ENCODE measurements at regions not wholly inside any gene's neighbourhood (a gene's known extent, or its start where the extent isn't known, plus 50 kb on each side); places are given as distances from the start of the nearest gene placed in this dataset.

GRCh38 chr16:76176153-76176552 is 101.0 kb upstream of the CNTNAP4 start:
- no peaks in the 10 kb centered on the region for H3K36me3 ChIP-seq (ENCODE audit: control insufficient read depth in 2 of 2, extremely low read depth in 1 of 2, insufficient read depth in 2 of 2, low read length in 2 of 2)
- no peak overlapping the region for H3K27ac ChIP-seq (ENCODE audit: insufficient read depth, low read depth, low read length)
- H3K9me1 ChIP-seq (replicated peaks; ENCODE audit: control insufficient read depth, extremely low read depth, insufficient read depth, low read length): no peaks in the 10 kb centered on the region
- no TSS peak for BruUV-seq (replicated peaks)
- FAIRE-seq: no peak
- DNase-seq (ENCODE audit: low read depth, low spot score): no peak
- dilution Hi-C loops (cut with MboI; ENCODE audit: extremely low pct_ligation_motif_present, low sequenced_read_pairs) (no loop called here), intact Hi-C loops (cut with micrococcal nuclease) (no loop called here)
- POLR2A ChIA-PET: no interaction called here
- no peaks in the 10 kb centered on the region for H4K20me1 ChIP-seq (replicated peaks; ENCODE audit: control insufficient read depth, extremely low read depth, insufficient read depth, low read length)
- H3K4me3 ChIP-seq (replicated peaks in 1 of 3; ENCODE audit: insufficient read depth in 1 of 3, low read depth in 1 of 3, low read length in 3 of 3): no peak overlapping the region
- no peak overlapping the region for H3K9ac ChIP-seq (replicated peaks; ENCODE audit: extremely low read depth, insufficient read depth, low read length)
- no peak overlapping the region for H3K4me2 ChIP-seq (ENCODE audit: insufficient read depth, low read length)
- H3K9me3 ChIP-seq (replicated peaks; ENCODE audit: control insufficient read depth, insufficient read depth, low read length): no peaks in the 10 kb centered on the region
- no peaks in the 10 kb centered on the region for H3K79me2 ChIP-seq (ENCODE audit: control insufficient read depth, insufficient read depth, low read length)
- H3K27me3 ChIP-seq (ENCODE audit: control insufficient read depth in 2 of 2, insufficient read depth in 2 of 2, low read length in 2 of 2): no peaks in the 10 kb centered on the region
- no peaks in the 10 kb centered on the region for H3K4me1 ChIP-seq (ENCODE audit: control insufficient read depth, extremely low read depth, insufficient read depth, low read length)
- CTCF ChIA-PET: no interaction called here
- TF ChIP-seq MYC (IDR thresholded peaks at IDR 0.05; ENCODE audit: low read depth, low read length) (no peak), GATA2 (IDR thresholded peaks at IDR 0.05; ENCODE audit: insufficient read depth, insufficient read length, low read depth, low read length) (no peak), POLR2AphosphoS5 (IDR thresholded peaks at IDR 0.05; ENCODE audit: insufficient read depth, low read depth, low read length) (no peak), POLR2A (IDR thresholded peaks at IDR 0.05; ENCODE audit: low read depth, low read length) (no peak)
- no peak overlapping the region for H2AFZ ChIP-seq (ENCODE audit: low read depth, low read length)

GRCh38 chr16:76176616-76177015 is 100.6 kb upstream of the CNTNAP4 start:
- intact Hi-C loops (cut with micrococcal nuclease) (no loop called here), dilution Hi-C loops (cut with MboI; ENCODE audit: extremely low pct_ligation_motif_present, low sequenced_read_pairs) (no loop called here)
- Histone ChIP-seq H3K27me3 (ENCODE audit: control insufficient read depth in 2 of 2, insufficient read depth in 2 of 2, low read length in 2 of 2) (no peaks in the 10 kb centered on the region), H3K4me1 (ENCODE audit: control insufficient read depth, extremely low read depth, insufficient read depth, low read length) (no peaks in the 10 kb centered on the region), H3K9me1 (replicated peaks; ENCODE audit: control insufficient read depth, extremely low read depth, insufficient read depth, low read length) (no peaks in the 10 kb centered on the region), H2AFZ (ENCODE audit: low read depth, low read length) (no peak overlapping the region), H3K36me3 (ENCODE audit: control insufficient read depth in 2 of 2, extremely low read depth in 1 of 2, insufficient read depth in 2 of 2, low read length in 2 of 2) (no peaks in the 10 kb centered on the region), H3K9me3 (replicated peaks; ENCODE audit: control insufficient read depth, insufficient read depth, low read length) (no peaks in the 10 kb centered on the region), H3K79me2 (ENCODE audit: control insufficient read depth, insufficient read depth, low read length) (no peaks in the 10 kb centered on the region), H3K27ac (ENCODE audit: insufficient read depth, low read depth, low read length) (no peak overlapping the region), H3K4me2 (ENCODE audit: insufficient read depth, low read length) (no peak overlapping the region), H3K4me3 (replicated peaks in 1 of 3; ENCODE audit: insufficient read depth in 1 of 3, low read depth in 1 of 3, low read length in 3 of 3) (no peak overlapping the region), H3K9ac (replicated peaks; ENCODE audit: extremely low read depth, insufficient read depth, low read length) (no peak overlapping the region), H4K20me1 (replicated peaks; ENCODE audit: control insufficient read depth, extremely low read depth, insufficient read depth, low read length) (no peaks in the 10 kb centered on the region)
- POLR2A ChIA-PET: no interaction called here
- CTCF ChIA-PET: no interaction called here
- no peak for DNase-seq (ENCODE audit: low read depth, low spot score)
- TF ChIP-seq GATA2 (IDR thresholded peaks at IDR 0.05; ENCODE audit: insufficient read depth, insufficient read length, low read depth, low read length) (no peak), EZH2 (IDR thresholded peaks at IDR 0.05; ENCODE audit: borderline replicate concordance, low read depth, low read length, severe bottlenecking) (no peak), JUN (IDR thresholded peaks at IDR 0.05; ENCODE audit: borderline replicate concordance, insufficient read depth, insufficient read length, low read depth) (no peak), POLR2AphosphoS5 (IDR thresholded peaks at IDR 0.05; ENCODE audit: insufficient read depth, low read depth, low read length) (no peak)
- TF ChIP-seq, protein P1, sequence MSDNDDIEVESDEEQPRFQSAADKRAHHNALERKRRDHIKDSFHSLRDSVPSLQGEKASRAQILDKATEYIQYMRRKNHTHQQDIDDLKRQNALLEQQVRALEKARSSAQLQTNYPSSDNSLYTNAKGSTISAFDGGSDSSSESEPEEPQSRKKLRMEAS (IDR thresholded peaks at IDR 0.05; ENCODE audit: insufficient read depth, insufficient read length): no peak
- BruUV-seq (replicated peaks): no TSS peak
- no peak for FAIRE-seq

Data from endothelial cell of umbilical vein (primary cell).